ENCODE measurements at regions not wholly inside any gene's neighbourhood (a gene's known extent, or its start where the extent isn't known, plus 50 kb on each side); places are given as distances from the start of the nearest gene placed in this dataset.
"Not testable (repeated sequence)": the region's sequence is repeated elsewhere in the genome, so short reads cannot be mapped to it uniquely, and the experiment has no call there.

- Histone ChIP-seq H3K36me3 (no peaks in the 10 kb centered on the region), H3K27ac (no peak overlapping the region), H3K9me3 (no peaks in the 10 kb centered on the region), H3K27me3 (no peaks in the 10 kb centered on the region), H3K4me3 (no peak overlapping the region), H3K4me1 (no peaks in the 10 kb centered on the region)
- DNase-seq, result no peak
- TF ChIP-seq POLR2A (IDR thresholded peaks at IDR 0.05) (no peak), CTCF (IDR thresholded peaks at IDR 0.05) (no peak)
- intact Hi-C loops (cut with DNase I; ENCODE audit: low total_unique reads), result no loop called here
These were observed 302.2 kb downstream of the BCOR start for GRCh38 chrX:39795605-39796004.

- H3K27ac ChIP-seq, result no peak overlapping the region
- H3K4me1 ChIP-seq, result no peaks in the 10 kb centered on the region
- no peaks in the 10 kb centered on the region for H3K27me3 ChIP-seq
- TF ChIP-seq CTCF (IDR thresholded peaks at IDR 0.05) (no peak), POLR2A (IDR thresholded peaks at IDR 0.05) (no peak)
- no peaks in the 10 kb centered on the region for H3K9me3 ChIP-seq
- no peak overlapping the region for H3K4me3 ChIP-seq
- intact Hi-C loops (cut with DNase I; ENCODE audit: low total_unique reads), result no loop called here
- no peak for DNase-seq
- H3K36me3 ChIP-seq, result no peaks in the 10 kb centered on the region
These were observed 300.9 kb downstream of the BCOR start for GRCh38 chrX:39796856-39797255.

- H3K27ac ChIP-seq; DNase-seq; H3K27me3 ChIP-seq; H3K36me3 ChIP-seq; H3K4me1 ChIP-seq; H3K9me3 ChIP-seq; intact Hi-C loops (cut with DNase I; ENCODE audit: low total_unique reads); H3K4me3 ChIP-seq: not testable (repeated sequence)
These were observed 299.3 kb downstream of the BCOR start for GRCh38 chrX:39798488-39798887.

GRCh38 chrX:39802354-39802753 is 295.4 kb downstream of the BCOR start:
- Histone ChIP-seq H3K4me1 (no peaks in the 10 kb centered on the region), H3K27ac (no peak overlapping the region), H3K4me3 (no peak overlapping the region), H3K27me3 (no peaks in the 10 kb centered on the region), H3K36me3 (no peaks in the 10 kb centered on the region), H3K9me3 (no peaks in the 10 kb centered on the region)
- no peak for DNase-seq
- TF ChIP-seq POLR2A (IDR thresholded peaks at IDR 0.05) (no peak), CTCF (IDR thresholded peaks at IDR 0.05) (no peak)
- intact Hi-C loops (cut with DNase I; ENCODE audit: low total_unique reads), result no loop called here

- intact Hi-C loops (cut with DNase I; ENCODE audit: low total_unique reads), result no loop called here
- no peak for TF ChIP-seq CTCF (IDR thresholded peaks at IDR 0.05)
- TF ChIP-seq POLR2A (IDR thresholded peaks at IDR 0.05), result no peak
These were observed 294.9 kb downstream of the BCOR start for GRCh38 chrX:39802908-39803307.

GRCh38 chrX:39805022-39805421 is 292.7 kb downstream of the BCOR start:
- no peak for DNase-seq
- Histone ChIP-seq H3K36me3 (no peaks in the 10 kb centered on the region), H3K27ac (no peak overlapping the region), H3K9me3 (no peaks in the 10 kb centered on the region), H3K4me3 (no peak overlapping the region), H3K4me1 (no peaks in the 10 kb centered on the region), H3K27me3 (no peaks in the 10 kb centered on the region)
- intact Hi-C loops (cut with DNase I; ENCODE audit: low total_unique reads), result no loop called here
- no peak for TF ChIP-seq POLR2A (IDR thresholded peaks at IDR 0.05)
- TF ChIP-seq CTCF (IDR thresholded peaks at IDR 0.05), result no peak

More at GRCh38 chrX:39802908-39803307, 294.9 kb downstream of the BCOR start:
- DNase-seq, result no peak
- Histone ChIP-seq H3K9me3 (no peaks in the 10 kb centered on the region), H3K27me3 (no peaks in the 10 kb centered on the region), H3K27ac (no peak overlapping the region), H3K36me3 (no peaks in the 10 kb centered on the region), H3K4me3 (no peak overlapping the region), H3K4me1 (no peaks in the 10 kb centered on the region)

Data from uterus (tissue), 3 donors.